22Rv1 (cell line): ENCODE measurements at regions not wholly inside any gene's neighbourhood (a gene's known extent, or its start where the extent isn't known, plus 50 kb on each side); places are given as distances from the start of the nearest gene placed in this dataset.

Experiments
- H3K27ac ChIP-seq: fragments of 450-650 bp; 2 replicates; pipeline ENCODE4 v1.5.1; 2017
- ZFX ChIP-seq: fragments of 450-650 bp; IDR thresholded peaks from 2 replicates; pipeline ENCODE4 v1.6.1; 2017; ENCODE audit warnings: antibody characterized with exemption, borderline replicate concordance
- TF ChIP-seq, protein P1 (sequence below): fragments of 450-650 bp; IDR thresholded peaks from 2 replicates; pipeline ENCODE4 v1.5.1; 2017; ENCODE audit warnings: mild to moderate bottlenecking

GRCh38 chr3:59606638-59607266 lies 556.9 kb upstream of the CFAP20DC start:
- peak overlapping the region; percentile 60 for H3K27ac ChIP-seq

DNA sequence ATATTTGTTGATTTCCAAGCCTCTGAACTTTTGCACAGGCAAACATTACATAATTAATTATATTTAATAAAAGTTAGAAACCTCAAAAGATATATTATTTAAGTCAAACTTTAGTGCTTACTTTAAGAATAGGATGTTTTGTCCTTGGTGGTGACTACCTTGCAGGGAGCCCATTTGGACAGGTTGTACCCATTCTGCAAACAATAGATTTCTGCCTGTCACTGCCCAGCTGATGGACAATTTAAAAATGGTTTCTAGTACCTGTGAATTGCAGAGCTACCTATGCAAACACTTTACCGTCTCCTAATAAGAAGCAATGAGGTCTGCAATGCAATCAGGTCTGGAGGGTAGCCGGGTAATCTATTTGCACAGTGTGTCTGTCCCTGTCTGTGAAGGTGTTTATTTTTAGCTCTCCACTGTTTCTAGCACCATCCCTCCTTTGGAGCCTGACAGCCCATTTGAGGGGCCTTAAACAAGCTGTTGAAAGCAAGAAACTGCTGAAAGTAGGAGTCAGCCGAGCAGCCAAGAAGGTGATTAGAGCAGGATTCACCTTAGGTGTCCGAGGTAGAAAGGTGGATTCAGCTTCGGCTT lies 556.2 kb upstream of the CFAP20DC start:
- peak overlapping the region; percentile 60 for H3K27ac ChIP-seq
- TF ChIP-seq, protein P1, sequence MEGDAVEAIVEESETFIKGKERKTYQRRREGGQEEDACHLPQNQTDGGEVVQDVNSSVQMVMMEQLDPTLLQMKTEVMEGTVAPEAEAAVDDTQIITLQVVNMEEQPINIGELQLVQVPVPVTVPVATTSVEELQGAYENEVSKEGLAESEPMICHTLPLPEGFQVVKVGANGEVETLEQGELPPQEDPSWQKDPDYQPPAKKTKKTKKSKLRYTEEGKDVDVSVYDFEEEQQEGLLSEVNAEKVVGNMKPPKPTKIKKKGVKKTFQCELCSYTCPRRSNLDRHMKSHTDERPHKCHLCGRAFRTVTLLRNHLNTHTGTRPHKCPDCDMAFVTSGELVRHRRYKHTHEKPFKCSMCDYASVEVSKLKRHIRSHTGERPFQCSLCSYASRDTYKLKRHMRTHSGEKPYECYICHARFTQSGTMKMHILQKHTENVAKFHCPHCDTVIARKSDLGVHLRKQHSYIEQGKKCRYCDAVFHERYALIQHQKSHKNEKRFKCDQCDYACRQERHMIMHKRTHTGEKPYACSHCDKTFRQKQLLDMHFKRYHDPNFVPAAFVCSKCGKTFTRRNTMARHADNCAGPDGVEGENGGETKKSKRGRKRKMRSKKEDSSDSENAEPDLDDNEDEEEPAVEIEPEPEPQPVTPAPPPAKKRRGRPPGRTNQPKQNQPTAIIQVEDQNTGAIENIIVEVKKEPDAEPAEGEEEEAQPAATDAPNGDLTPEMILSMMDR = no peak
- no peak for TF ChIP-seq ZFX

More at GRCh38 chr3:59606638-59607266, 556.9 kb upstream of the CFAP20DC start:
- TF ChIP-seq, protein P1 = no peak
- no peak for TF ChIP-seq ZFX

DNA sequence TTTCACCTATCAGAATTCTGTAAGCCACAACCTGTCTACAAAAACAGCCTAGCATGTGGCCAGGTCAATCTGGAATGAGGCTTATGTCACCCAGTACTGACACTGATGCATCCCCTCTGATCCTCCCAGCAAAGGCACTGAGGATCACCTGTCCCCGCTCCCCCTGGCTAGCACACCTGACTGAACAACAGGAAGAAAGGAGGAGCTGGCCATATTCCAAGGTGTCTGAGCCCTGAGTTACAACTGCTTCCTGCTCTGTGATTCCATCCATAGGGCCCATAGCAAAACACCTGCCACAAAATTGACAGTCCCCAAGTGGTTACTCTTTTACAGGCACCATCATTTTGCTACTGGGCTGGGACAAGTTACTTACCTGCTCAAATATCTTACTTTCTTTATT lies 555.5 kb upstream of the CFAP20DC start:
- peak overlapping the region; percentile 60 for H3K27ac ChIP-seq
- TF ChIP-seq ZFX = no peak
- TF ChIP-seq, protein P1 = no peak

DNA sequence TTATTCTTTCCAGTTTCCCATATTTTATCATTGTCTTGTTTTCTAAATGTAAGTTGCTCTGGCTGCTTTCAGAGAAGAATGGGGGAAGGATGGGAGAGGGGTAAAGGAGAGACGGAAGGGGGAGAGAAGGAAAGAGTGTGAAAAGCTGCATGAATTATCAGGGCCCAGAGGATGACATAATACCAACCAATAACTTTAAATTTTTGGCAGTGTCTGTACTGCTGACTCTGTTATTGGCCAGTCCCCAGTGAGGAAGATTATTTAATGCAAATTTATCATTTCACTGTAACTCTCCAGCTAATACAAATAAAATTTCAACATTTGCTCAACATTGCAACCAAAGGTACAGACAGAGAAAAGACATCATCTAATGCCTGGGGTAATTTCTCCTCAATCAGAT lies 551.7 kb upstream of the CFAP20DC start:
- TF ChIP-seq, protein P1 = no peak
- TF ChIP-seq ZFX = no peak
- no peak overlapping the region for H3K27ac ChIP-seq

DNA sequence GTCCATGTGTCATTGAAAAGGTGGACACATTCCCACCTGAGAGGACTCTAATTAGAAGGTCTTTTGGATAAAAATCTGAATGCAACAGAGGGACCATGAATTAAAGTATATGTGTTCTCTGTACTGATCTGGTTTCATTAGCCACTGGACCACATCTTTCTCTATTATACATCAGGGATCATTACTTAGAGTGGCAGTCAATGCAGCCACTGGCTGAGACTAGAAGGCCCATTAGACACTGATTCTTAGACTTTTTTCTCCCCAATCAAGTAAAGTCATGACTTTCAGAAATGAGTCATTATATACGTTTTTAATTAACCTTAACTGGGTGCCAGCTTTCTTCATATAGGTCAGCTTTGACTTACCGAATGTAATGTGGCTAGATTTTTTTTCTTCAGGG lies 550.8 kb upstream of the CFAP20DC start:
- H3K27ac ChIP-seq = no peak overlapping the region

DNA sequence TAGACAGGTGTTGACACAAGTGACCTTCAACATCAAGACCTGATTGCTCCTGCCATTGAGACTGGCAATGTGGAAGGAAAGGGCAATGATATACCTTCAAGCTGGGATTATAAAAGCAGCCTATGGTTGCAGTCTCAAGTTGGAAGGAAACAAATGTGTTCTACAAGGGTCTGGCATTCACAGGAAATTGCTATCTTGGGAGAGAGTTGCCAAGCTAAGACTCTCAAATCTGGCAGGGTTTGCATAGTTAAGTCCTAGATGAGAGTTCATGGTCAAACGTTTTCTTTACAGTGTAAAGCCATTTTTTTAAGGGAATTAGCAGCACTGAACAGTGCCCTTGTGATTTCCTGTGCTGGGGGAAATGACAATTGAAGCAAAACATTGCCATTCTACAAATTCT lies 546.9 kb upstream of the CFAP20DC start:
- TF ChIP-seq ZFX = no peak
- TF ChIP-seq, protein P1 = no peak

More for the DNA sequence above, 550.8 kb upstream of the CFAP20DC start:
- TF ChIP-seq, protein P1 = no peak

DNA sequence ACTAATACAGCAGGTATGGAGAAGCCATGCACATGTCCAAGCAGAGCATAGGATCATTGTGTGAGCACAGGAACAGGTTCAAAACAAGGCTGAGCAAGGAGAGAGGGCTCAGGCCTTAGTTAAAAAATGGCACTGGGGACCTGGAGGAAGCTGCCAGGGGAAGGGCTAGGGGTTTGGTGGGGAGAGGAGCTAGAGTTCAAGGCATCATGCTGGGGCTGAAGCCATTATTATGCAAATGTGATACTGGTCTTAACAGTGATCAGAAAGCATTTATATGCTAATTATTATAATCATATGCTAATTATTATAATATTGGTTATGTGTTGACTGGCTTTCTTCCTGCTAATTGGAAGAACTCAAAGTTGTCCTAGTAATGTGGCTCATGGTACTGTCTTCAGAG lies 546.0 kb upstream of the CFAP20DC start:
- no peak overlapping the region for H3K27ac ChIP-seq
- TF ChIP-seq, protein P1 = no peak
- no peak for TF ChIP-seq ZFX

More for the DNA sequence above, 546.9 kb upstream of the CFAP20DC start:
- H3K27ac ChIP-seq = no peak overlapping the region
